Mesenchymal stem cell (in vitro differentiated cells and primary cell): ENCODE measurements at regions not wholly inside any gene's neighbourhood (a gene's known extent, or its start where the extent isn't known, plus 50 kb on each side); places are given as distances from the start of the nearest gene placed in this dataset.

Source experiments
- DNase-seq: peaks from one replicate; pipeline ENCODE4 v3.0.0-alpha.2; 2013
- H2AFZ ChIP-seq: one replicate; pipeline ENCODE4 v1.6.1; 2013; ENCODE audit warnings: low read depth, mild to moderate bottlenecking, control low read depth, inconsistent platforms, low read length, moderate library complexity
- H2AK5ac ChIP-seq: 2 replicates; pipeline ENCODE4 v1.6.1; 2013; ENCODE audit warnings: low read length, moderate library complexity, mild to moderate bottlenecking, inconsistent platforms; ENCODE audit not compliant: severe bottlenecking
- H2BK120ac ChIP-seq: one replicate; pipeline ENCODE4 v1.6.1; 2013; ENCODE audit warnings: low read depth, mild to moderate bottlenecking, inconsistent platforms, low read length, moderate library complexity
- H2BK12ac ChIP-seq, 2 experiments: one replicate each; pipeline ENCODE4 v1.6.1; 2013; ENCODE audit warnings: inconsistent platforms in 2 of 2, low read length in 2 of 2, mild to moderate bottlenecking in 2 of 2, moderate library complexity in 2 of 2, control low read depth in 1 of 2
- H2BK15ac ChIP-seq: one replicate; pipeline ENCODE4 v1.6.1; 2013; ENCODE audit warnings: mild to moderate bottlenecking, low read depth, inconsistent platforms; ENCODE audit not compliant: poor library complexity, severe bottlenecking
- H2BK5ac ChIP-seq: 2 replicates; pipeline ENCODE4 v1.6.1; 2013; ENCODE audit warnings: low read depth, mild to moderate bottlenecking, low read length, control low read depth, inconsistent platforms; ENCODE audit not compliant: poor library complexity, severe bottlenecking
- H3K14ac ChIP-seq, 2 experiments: one replicate each; pipeline ENCODE4 v1.6.1; 2013; ENCODE audit warnings: inconsistent platforms in 2 of 2, low read length in 2 of 2, control low read depth in 1 of 2, mild to moderate bottlenecking in 1 of 2, moderate library complexity in 1 of 2
- H3K18ac ChIP-seq, 2 experiments: one replicate each; pipeline ENCODE4 v1.6.1; 2013; ENCODE audit warnings: inconsistent platforms in 2 of 2, low read length in 2 of 2, control low read depth in 1 of 2, low read depth in 1 of 2, mild to moderate bottlenecking in 1 of 2
- H3K23ac ChIP-seq, 2 experiments: one replicate each; pipeline ENCODE4 v1.6.1; 2013; ENCODE audit warnings: inconsistent platforms in 2 of 2, low read length in 2 of 2, mild to moderate bottlenecking in 2 of 2, moderate library complexity in 2 of 2, control low read depth in 1 of 2
- H3K27ac ChIP-seq: 2 replicates; pipeline ENCODE4 v1.5.1; 2013; ENCODE audit warnings: mild to moderate bottlenecking, moderate library complexity, low read length, control low read depth, inconsistent platforms; ENCODE audit not compliant: poor library complexity, severe bottlenecking
- H3K27me3 ChIP-seq, 2 experiments: 2 replicates each; pipeline versions ENCODE4 v1.6.1 to v1.7.0; 2013; ENCODE audit warnings: low read length in 2 of 2, mild to moderate bottlenecking in 2 of 2, moderate library complexity in 2 of 2, control low read depth in 1 of 2, inconsistent platforms in 1 of 2; ENCODE audit not compliant: control insufficient read depth in 1 of 2, insufficient read depth in 1 of 2
- H3K36me3 ChIP-seq, 2 experiments: 2 replicates each; pipeline versions ENCODE4 v1.6.1 to v1.7.0; 2013; ENCODE audit warnings: low read length in 2 of 2, control low read depth in 1 of 2, inconsistent platforms in 1 of 2, low read depth in 1 of 2, mild to moderate bottlenecking in 1 of 2; ENCODE audit not compliant: insufficient read depth in 2 of 2, control insufficient read depth in 1 of 2
- H3K4ac ChIP-seq, 2 experiments: one replicate each; pipeline ENCODE4 v1.6.1; 2013; ENCODE audit warnings: inconsistent platforms in 2 of 2, low read length in 2 of 2, mild to moderate bottlenecking in 2 of 2, moderate library complexity in 2 of 2, control low read depth in 1 of 2, low read depth in 1 of 2
- H3K4me1 ChIP-seq: 2 replicates; pipeline ENCODE4 v1.6.1; 2013; ENCODE audit warnings: low read depth, low read length, control low read depth; ENCODE audit not compliant: control insufficient read depth, insufficient read depth
- H3K4me2 ChIP-seq: 2 replicates; pipeline ENCODE4 v1.6.1; 2013; ENCODE audit warnings: low read length, mild to moderate bottlenecking, inconsistent platforms; ENCODE audit not compliant: poor library complexity, severe bottlenecking
- H3K4me3 ChIP-seq, 2 experiments: 2 replicates each; pipeline versions ENCODE4 v1.5.1 to v1.7.0; 2013; ENCODE audit warnings: low read length in 2 of 2, mild to moderate bottlenecking in 2 of 2, control low read depth in 1 of 2, low read depth in 1 of 2; ENCODE audit not compliant: insufficient read depth in 1 of 2
- H3K79me1 ChIP-seq: replicated peaks from 2 replicates; pipeline ENCODE4 v1.6.1; 2013; ENCODE audit warnings: mild to moderate bottlenecking, control low read depth, low read length, inconsistent platforms; ENCODE audit not compliant: poor library complexity, severe bottlenecking
- H3K9ac ChIP-seq: 2 replicates; pipeline ENCODE4 v1.7.0; 2013; ENCODE audit warnings: mild to moderate bottlenecking, low read length, moderate library complexity
- H3K9me3 ChIP-seq: 2 replicates; pipeline ENCODE4 v1.7.0; 2013; ENCODE audit warnings: mild to moderate bottlenecking, low read length; ENCODE audit not compliant: control insufficient read depth
- H4K8ac ChIP-seq: one replicate; pipeline ENCODE4 v1.6.1; 2013; ENCODE audit warnings: inconsistent platforms, mild to moderate bottlenecking, low read length, moderate library complexity
- H4K91ac ChIP-seq: one replicate; pipeline ENCODE4 v1.6.1; 2013; ENCODE audit warnings: mild to moderate bottlenecking, low read length, inconsistent platforms
- WGBS: methylation state at CpG from one replicate; pipeline ENCODE4 v1.1.7; 2013; ENCODE audit warnings: mixed read lengths; 5-methylcytosine and 5-hydroxymethylcytosine counted together

- H3K36me3 ChIP-seq: no peaks in the 10 kb centered on the region
- H2BK5ac ChIP-seq: no peak overlapping the region
- no peak overlapping the region for H3K23ac ChIP-seq
- no peak overlapping the region for H2AFZ ChIP-seq
- H4K8ac ChIP-seq: no peak overlapping the region
- no peak overlapping the region for H2BK15ac ChIP-seq
- H3K9me3 ChIP-seq: no peaks in the 10 kb centered on the region
- no peak for DNase-seq
- H3K4me2 ChIP-seq: no peak overlapping the region
- H3K27me3 ChIP-seq: peaks cover 0 to 30% of the 10 kb centered on the region in 2 experiments
- no peak overlapping the region for H3K18ac ChIP-seq
- WGBS: 80% methylated on average over 1 of the region's 2 CpGs
- no peak overlapping the region for H3K4me3 ChIP-seq
- H3K9ac ChIP-seq: no peak overlapping the region
- no peak overlapping the region for H3K14ac ChIP-seq
- H2AK5ac ChIP-seq: no peak overlapping the region
- no peak overlapping the region for H2BK120ac ChIP-seq
- H3K79me1 ChIP-seq: no peaks in the 10 kb centered on the region
- no peak overlapping the region for H2BK12ac ChIP-seq
- no peak overlapping the region for H3K27ac ChIP-seq
- peaks cover 4% of the 10 kb centered on the region for H3K4me1 ChIP-seq
- H3K4ac ChIP-seq: no peak overlapping the region
- H4K91ac ChIP-seq: no peak overlapping the region
These were observed 64.4 kb downstream of the NSMCE3 start for GRCh38 chr15:29205186-29205585.

GRCh38 chr15:29204369-29204755, 65.3 kb downstream of the NSMCE3 start:
- peaks cover 4% of the 10 kb centered on the region for H3K4me1 ChIP-seq
- H3K4ac ChIP-seq: no peak overlapping the region
- H3K4me3 ChIP-seq: no peak overlapping the region
- H3K18ac ChIP-seq: no peak overlapping the region
- H3K4me2 ChIP-seq: no peak overlapping the region
- no peak overlapping the region for H2AK5ac ChIP-seq
- no peak overlapping the region for H2BK15ac ChIP-seq
- no peak overlapping the region for H4K91ac ChIP-seq
- H2AFZ ChIP-seq: no peak overlapping the region
- H4K8ac ChIP-seq: no peak overlapping the region
- no peak for DNase-seq
- H3K27ac ChIP-seq: no peak overlapping the region
- no peaks in the 10 kb centered on the region for H3K79me1 ChIP-seq
- H3K9me3 ChIP-seq: no peaks in the 10 kb centered on the region
- no peak overlapping the region for H3K23ac ChIP-seq
- H2BK5ac ChIP-seq: no peak overlapping the region
- H3K27me3 ChIP-seq: peaks cover 0 to 22% of the 10 kb centered on the region in 2 experiments
- no peaks in the 10 kb centered on the region for H3K36me3 ChIP-seq
- no peak overlapping the region for H3K14ac ChIP-seq
- no peak overlapping the region for H2BK120ac ChIP-seq
- H3K9ac ChIP-seq: no peak overlapping the region
- no peak overlapping the region for H2BK12ac ChIP-seq
- WGBS: 82% methylated on average over 4 of the region's 7 CpGs

GRCh38 chr15:29203718-29204368, 65.8 kb downstream of the NSMCE3 start:
- Histone ChIP-seq H2BK5ac (no peak overlapping the region), H3K4me1 (peaks cover 4% of the 10 kb centered on the region), H2AFZ (no peak overlapping the region), H2BK15ac (no peak overlapping the region), H2AK5ac (no peak overlapping the region), H4K8ac (no peak overlapping the region), H3K18ac (no peak overlapping the region), H4K91ac (no peak overlapping the region), H3K14ac (no peak overlapping the region), H3K4me3 (no peak overlapping the region), H3K79me1 (no peaks in the 10 kb centered on the region), H3K23ac (no peak overlapping the region), H3K9ac (no peak overlapping the region), H2BK12ac (no peak overlapping the region), H3K4me2 (no peak overlapping the region), H3K27ac (no peak overlapping the region), H3K36me3 (no peaks in the 10 kb centered on the region), H3K9me3 (no peaks in the 10 kb centered on the region), H2BK120ac (no peak overlapping the region), H3K4ac (no peak overlapping the region), H3K27me3 (peaks cover 0 to 19% of the 10 kb centered on the region in 2 experiments)
- 61% methylated on average over 6 of the region's 8 CpGs for WGBS
- DNase-seq: no peak

- Histone ChIP-seq H3K4me1 (peaks cover 3% of the 10 kb centered on the region), H3K18ac (no peak overlapping the region), H3K4ac (no peak overlapping the region), H3K27me3 (peaks cover 3 to 5% of the 10 kb centered on the region in 2 experiments), H4K8ac (no peak overlapping the region), H3K4me2 (no peak overlapping the region), H2AK5ac (no peak overlapping the region), H2BK120ac (no peak overlapping the region), H3K9me3 (no peaks in the 10 kb centered on the region), H3K14ac (no peak overlapping the region), H2BK5ac (no peak overlapping the region), H2BK15ac (no peak overlapping the region), H3K23ac (no peak overlapping the region), H4K91ac (no peak overlapping the region), H3K4me3 (no peak overlapping the region), H2BK12ac (no peak overlapping the region), H3K27ac (no peak overlapping the region), H3K9ac (no peak overlapping the region), H3K79me1 (no peaks in the 10 kb centered on the region), H3K36me3 (no peaks in the 10 kb centered on the region), H2AFZ (no peak overlapping the region)
- 65% methylated on average over 3 of the region's 3 CpGs for WGBS
- DNase-seq: no peak
These were observed 72.9 kb downstream of the NSMCE3 start for GRCh38 chr15:29196722-29197121.
